HG03520 (cell line): ENCODE measurements at regions not wholly inside any gene's neighbourhood (a gene's known extent, or its start where the extent isn't known, plus 50 kb on each side); places are given as distances from the start of the nearest gene placed in this dataset.

ENCODE experiments used
- ATAC-seq: cut with Tn5 transposase; IDR thresholded peaks from one replicate; pipeline ENCODE4 v1.9.1; 2021; ENCODE audit warnings: mild to moderate bottlenecking, moderate library complexity; ENCODE audit not compliant: unreplicated experiment

DNA sequence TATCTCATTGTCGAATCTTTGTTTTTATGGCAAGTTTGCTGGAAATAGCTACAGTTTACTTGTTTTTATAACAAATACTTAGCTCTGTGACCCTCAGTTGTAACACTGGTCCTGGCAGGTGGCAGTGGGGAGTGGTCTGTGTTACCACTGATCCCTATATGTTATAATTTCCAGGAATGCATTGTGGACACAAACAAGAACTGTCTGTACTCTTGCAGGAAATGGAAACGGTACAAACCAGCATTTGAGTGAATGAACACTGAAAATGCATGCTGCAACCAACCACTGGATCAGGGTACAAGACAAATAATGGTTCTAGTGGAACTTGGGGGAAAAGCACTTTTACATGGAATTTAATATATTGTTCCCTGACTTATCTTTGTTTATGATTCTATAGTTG, 66.5 kb upstream of the PJA2 start:
- no peak for ATAC-seq

GRCh38 chr5:109469896-109470662, 60.3 kb upstream of the PJA2 start:
- ATAC-seq: no peak

GRCh38 chr5:109468737-109469420, 59.1 kb upstream of the PJA2 start:
- ATAC-seq: peak; percentile 95

- no peak for ATAC-seq
Measured at GRCh38 chr5:109468288-109468676, 58.5 kb upstream of the PJA2 start.

DNA sequence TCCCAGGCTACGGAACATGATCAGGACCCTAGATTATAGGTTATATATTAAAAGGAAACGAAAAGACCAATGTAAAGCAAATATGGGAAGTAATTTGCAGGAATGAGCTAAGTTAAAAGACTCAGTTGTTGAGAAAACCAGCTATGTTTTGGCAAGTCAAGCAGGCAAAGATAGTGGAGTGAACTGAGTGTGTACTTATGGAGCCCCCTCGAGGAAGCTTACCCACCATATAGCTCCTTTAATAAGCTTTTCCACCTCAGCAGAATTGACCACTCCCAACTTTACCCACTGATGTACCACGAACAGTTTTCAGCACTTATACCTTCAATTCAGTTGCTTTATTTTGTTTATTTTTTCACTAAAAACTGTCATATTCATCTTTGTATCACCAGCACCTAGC, 57.3 kb upstream of the PJA2 start:
- ATAC-seq: no peak
